H1 (cell line): ENCODE measurements at regions not wholly inside any gene's neighbourhood (a gene's known extent, or its start where the extent isn't known, plus 50 kb on each side); places are given as distances from the start of the nearest gene placed in this dataset.
"Not testable (repeated sequence)": the region's sequence is repeated elsewhere in the genome, so short reads cannot be mapped to it uniquely, and the experiment has no call there.

Source experiments
- CTCF ChIA-PET: fragments of 300-600 bp; sonication (Branson Sonifier 250); formaldehyde crosslinking; loops from one replicate; lab custom pipeline; 2021; ENCODE audit not compliant: partially characterized antibody; lab: Charles Lee
- POLR2A ChIA-PET: fragments of 300-600 bp; sonication (Branson Sonifier 250); formaldehyde crosslinking; loops from one replicate; lab custom pipeline; 2021; ENCODE audit warnings: inconsistent platforms; ENCODE audit not compliant: partially characterized antibody; lab: Charles Lee
- DNase-seq, 2 experiments: peaks; one replicate each; pipeline versions ENCODE4 v3.0.0 to v3.0.0-alpha.2; 2010 to 2022; ENCODE audit warnings: low spot score in 2 of 2, low read depth in 1 of 2, mixed read lengths in 1 of 2
- FAIRE-seq: peaks from 2 replicates; lab custom pipeline; 2011; peaks lifted over from hg19 to GRCh38; lab: Jason Lieb, UNC
- H2AFZ ChIP-seq: 2 replicates; pipeline ENCODE4 v1.8.1; 2012; ENCODE audit warnings: low read length, inconsistent platforms
- H2AK5ac ChIP-seq: 2 replicates; pipeline ENCODE4 v1.6.1; 2013; ENCODE audit warnings: low read depth, low read length
- H2BK120ac ChIP-seq: replicated peaks from 2 replicates; pipeline ENCODE3; 2013; ENCODE audit warnings: low read depth, low read length, inconsistent platforms
- H2BK12ac ChIP-seq: 2 replicates; pipeline ENCODE4 v1.6.1; 2013; ENCODE audit warnings: low read depth, low read length
- H2BK15ac ChIP-seq: 2 replicates; pipeline ENCODE4 v1.6.1; 2013; ENCODE audit warnings: low read length
- H2BK20ac ChIP-seq: 2 replicates; pipeline ENCODE4 v1.6.1; 2013; ENCODE audit warnings: low read length
- H2BK5ac ChIP-seq: 2 replicates; pipeline ENCODE4 v1.6.1; 2013; ENCODE audit warnings: low read depth, low read length
- H3K14ac ChIP-seq: 2 replicates; pipeline ENCODE4 v1.6.1; 2013; ENCODE audit warnings: inconsistent platforms; ENCODE audit not compliant: insufficient read length
- H3K18ac ChIP-seq: 2 replicates; pipeline ENCODE4 v1.6.1; 2013; ENCODE audit warnings: low read length; ENCODE audit errors: extremely low read depth
- H3K23ac ChIP-seq: 2 replicates; pipeline ENCODE4 v1.6.1; 2013; ENCODE audit warnings: inconsistent platforms; ENCODE audit not compliant: insufficient read length
- H3K23me2 ChIP-seq: 2 replicates; pipeline ENCODE4 v1.6.1; 2013; ENCODE audit warnings: low read depth, low read length
- H3K27ac ChIP-seq: 2 replicates; pipeline ENCODE4 v1.6.1; 2011; ENCODE audit warnings: low read depth, low read length, inconsistent platforms
- H3K27me3 ChIP-seq, 4 experiments: replicated peaks in 1 of 4; 1 replicate in 1 of 4; 2 replicates in 3 of 4; pipeline versions ENCODE4 v1.6.1 to v1.8.1; 2011 to 2013; ENCODE audit warnings: low read length in 3 of 4, mild to moderate bottlenecking in 3 of 4, inconsistent platforms in 2 of 4, mixed read lengths in 2 of 4, moderate library complexity in 1 of 4; ENCODE audit not compliant: control insufficient read depth in 3 of 4, insufficient read depth in 3 of 4; ENCODE audit errors: extremely low read depth in 1 of 4
- H3K36me3 ChIP-seq, 4 experiments: 2 replicates each; pipeline versions ENCODE4 v1.6.1 to v1.8.1; 2011 to 2013; ENCODE audit warnings: mild to moderate bottlenecking in 4 of 4, low read length in 3 of 4, moderate library complexity in 2 of 4, control low read depth in 1 of 4, inconsistent platforms in 1 of 4; ENCODE audit not compliant: insufficient read depth in 4 of 4, control insufficient read depth in 2 of 4
- H3K4ac ChIP-seq: replicated peaks from 2 replicates; pipeline ENCODE3; 2013; ENCODE audit warnings: low read length, low read depth, mixed read lengths, inconsistent platforms; ENCODE audit not compliant: insufficient read length
- H3K4me1 ChIP-seq, 4 experiments: replicated peaks in 1 of 4; 1 replicate in 1 of 4; 2 replicates in 3 of 4; pipeline versions ENCODE4 v1.6.1 to v1.8.1; 2011 to 2013; ENCODE audit warnings: low read length in 3 of 4, inconsistent platforms in 2 of 4, mixed read lengths in 1 of 4; ENCODE audit not compliant: insufficient read depth in 4 of 4, control insufficient read depth in 3 of 4
- H3K4me2 ChIP-seq, 2 experiments: 2 replicates each; pipeline versions ENCODE4 v1.6.1 to v1.8.1; 2011 to 2013; ENCODE audit warnings: low read depth in 2 of 2, low read length in 2 of 2, control low read depth in 1 of 2, inconsistent platforms in 1 of 2, mild to moderate bottlenecking in 1 of 2; ENCODE audit not compliant: insufficient read depth in 1 of 2
- H3K4me3 ChIP-seq, 4 experiments: fragments of 200-600, 300-600 bp in 1 of 4; sonication (generic), shearing (Covaris generic), sonication (Bioruptor Twin) in 1 of 4; 2 replicates each; pipeline versions ENCODE4 v1.5.1 to v1.8.1; 2011 to 2016; ENCODE audit warnings: low read length in 4 of 4, low read depth in 3 of 4, control low read depth in 2 of 4, inconsistent platforms in 2 of 4, mild to moderate bottlenecking in 2 of 4, mixed read lengths in 1 of 4, moderate library complexity in 1 of 4; ENCODE audit not compliant: insufficient read depth in 2 of 4; ENCODE audit errors: extremely low read depth in 1 of 4
- H3K56ac ChIP-seq: replicated peaks from 2 replicates; pipeline ENCODE3; 2013; ENCODE audit warnings: low read depth, mild to moderate bottlenecking, mixed read lengths, low read length, inconsistent platforms; ENCODE audit not compliant: insufficient read length
- H3K79me1 ChIP-seq: 2 replicates; pipeline ENCODE4 v1.6.1; 2013; ENCODE audit warnings: low read depth, low read length, control low read depth
- H3K79me2 ChIP-seq, 2 experiments: 2 replicates each; pipeline versions ENCODE4 v1.6.1 to v1.8.1; 2012 to 2013; ENCODE audit warnings: low read length in 2 of 2, mild to moderate bottlenecking in 2 of 2, inconsistent platforms in 1 of 2; ENCODE audit not compliant: insufficient read depth in 2 of 2, control insufficient read depth in 1 of 2
- H3K9ac ChIP-seq, 4 experiments: replicated peaks in 1 of 4; 1 replicate in 1 of 4; 2 replicates in 3 of 4; pipeline versions ENCODE4 v1.6.1 to v1.8.1; 2011 to 2013; ENCODE audit warnings: low read depth in 3 of 4, low read length in 3 of 4, control low read depth in 2 of 4, mild to moderate bottlenecking in 2 of 4, moderate library complexity in 2 of 4, inconsistent platforms in 1 of 4; ENCODE audit errors: extremely low read depth in 1 of 4
- H3K9me3 ChIP-seq, 2 experiments: 2 replicates each; pipeline versions ENCODE4 v1.6.1 to v1.8.1; 2012 to 2013; ENCODE audit warnings: mild to moderate bottlenecking in 2 of 2, moderate library complexity in 2 of 2, control low read depth in 1 of 2, inconsistent platforms in 1 of 2, low read depth in 1 of 2, low read length in 1 of 2, mixed read lengths in 1 of 2; ENCODE audit not compliant: insufficient read depth in 2 of 2
- H4K20me1 ChIP-seq, 2 experiments: replicated peaks in 1 of 2; 2 replicates each; pipeline versions ENCODE3 to v1.8.1; 2011 to 2013; ENCODE audit warnings: inconsistent platforms in 2 of 2, low read length in 2 of 2, mild to moderate bottlenecking in 1 of 2; ENCODE audit not compliant: insufficient read depth in 2 of 2, control insufficient read depth in 1 of 2
- H4K5ac ChIP-seq: 2 replicates; pipeline ENCODE4 v1.6.1; 2013; ENCODE audit warnings: low read length, low read depth, mixed read lengths, inconsistent platforms; ENCODE audit not compliant: insufficient read length
- H4K8ac ChIP-seq: 2 replicates; pipeline ENCODE4 v1.8.0; 2013; ENCODE audit warnings: mild to moderate bottlenecking, moderate library complexity, low read length, inconsistent platforms; ENCODE audit not compliant: insufficient read depth; ENCODE audit errors: extremely low read depth
- H4K91ac ChIP-seq: replicated peaks from 2 replicates; pipeline ENCODE3; 2013; ENCODE audit warnings: low read length, mixed read lengths, inconsistent platforms; ENCODE audit not compliant: insufficient read length
- WGBS, 2 experiments: shearing (Covaris generic) in 1 of 2; methylation state at CpG; one replicate each; pipeline versions ENCODE4 v1.1.6 to v1.1.7; 2013 to 2015; ENCODE audit warnings: low lambda C conversion rate in 2 of 2, mixed read lengths in 2 of 2, inconsistent platforms in 1 of 2, low coverage in 1 of 2, missing lambda C conversion rate in 1 of 2; ENCODE audit not compliant: insufficient replicate concordance in 2 of 2, insufficient coverage in 1 of 2, insufficient read length in 1 of 2; ENCODE audit errors: extremely low coverage in 1 of 2, missing lambda C conversion rate in 1 of 2; 5-methylcytosine and 5-hydroxymethylcytosine counted together

DNA sequence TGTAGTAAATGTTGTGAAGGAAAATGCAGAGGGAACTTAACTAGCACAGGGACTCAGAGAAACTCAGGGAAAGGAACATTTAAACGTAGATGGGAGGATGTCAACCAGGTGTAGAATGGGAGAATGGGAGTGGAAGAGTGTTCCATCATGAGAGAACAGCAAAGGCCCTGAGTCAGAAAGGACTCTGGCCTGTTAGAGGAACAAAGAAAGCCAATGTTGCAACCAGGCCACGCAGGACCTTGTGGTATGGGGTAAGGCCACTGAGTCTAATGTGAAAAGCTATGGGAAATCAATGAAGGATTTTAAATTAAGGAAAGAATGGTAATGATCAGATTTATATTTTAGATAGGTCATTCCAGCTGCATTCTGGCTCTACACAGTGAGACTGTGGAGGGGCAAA lies 76.6 kb upstream of the NBPF26 start:
- CTCF ChIA-PET = not testable (repeated sequence)

DNA sequence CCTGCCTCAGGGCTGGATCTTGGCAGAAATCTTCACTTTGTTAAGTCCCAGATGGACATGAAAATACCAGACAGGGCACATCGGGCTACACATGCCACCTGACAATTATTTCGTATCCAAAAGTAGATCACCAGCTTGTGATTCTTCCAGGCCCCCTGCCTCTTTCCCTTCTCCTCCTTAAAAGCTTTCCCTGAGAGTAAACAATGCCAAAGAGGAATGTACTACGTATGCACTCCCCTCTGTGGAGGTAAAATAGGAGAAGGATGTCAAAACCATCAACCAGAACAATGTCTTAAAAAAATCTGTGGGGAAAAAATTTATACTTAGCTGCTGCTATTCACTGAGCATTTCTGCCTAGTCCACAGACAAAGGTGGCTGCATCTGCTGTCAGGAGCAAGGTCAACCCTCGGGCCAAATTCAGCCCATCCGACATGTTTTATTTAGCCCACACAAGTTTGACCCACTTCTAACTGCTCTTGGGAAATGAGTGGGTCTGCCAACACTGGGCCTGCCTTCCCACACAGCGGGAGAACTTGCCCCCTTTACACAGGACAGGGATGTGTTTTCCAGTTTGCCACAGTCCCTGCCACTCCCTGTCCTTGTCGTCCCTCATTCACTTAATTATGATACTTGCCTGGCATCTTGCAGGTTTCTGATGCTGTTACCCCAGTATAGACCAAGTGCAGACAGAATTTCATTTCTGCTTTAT lies 74.7 kb upstream of the NBPF26 start:
- CTCF ChIA-PET, H3K14ac ChIP-seq, H3K4me3 ChIP-seq, H3K56ac ChIP-seq, H3K27me3 ChIP-seq, H3K23me2 ChIP-seq, H2AK5ac ChIP-seq, POLR2A ChIA-PET, H2BK20ac ChIP-seq, H2BK15ac ChIP-seq, DNase-seq, H3K4me2 ChIP-seq, H3K79me1 ChIP-seq, H2BK12ac ChIP-seq, H4K91ac ChIP-seq, H3K18ac ChIP-seq, H2AFZ ChIP-seq, H3K4ac ChIP-seq, H4K5ac ChIP-seq, H4K8ac ChIP-seq, H4K20me1 ChIP-seq, H3K36me3 ChIP-seq, FAIRE-seq, H2BK120ac ChIP-seq, H3K9me3 ChIP-seq, H3K79me2 ChIP-seq, H2BK5ac ChIP-seq, H3K4me1 ChIP-seq, H3K9ac ChIP-seq, H3K23ac ChIP-seq, H3K27ac ChIP-seq: not testable (repeated sequence)
- WGBS, 2 experiments = no CpG with 5 or more reads among the region's 7 CpGs

More for the DNA sequence above, 76.6 kb upstream of the NBPF26 start:
- H3K4me2 ChIP-seq, H2BK12ac ChIP-seq, H3K79me2 ChIP-seq, H3K27me3 ChIP-seq, H3K9me3 ChIP-seq, H3K23ac ChIP-seq, H3K56ac ChIP-seq, H3K4ac ChIP-seq, FAIRE-seq, H2AK5ac ChIP-seq, H2BK5ac ChIP-seq, H4K8ac ChIP-seq, H2BK20ac ChIP-seq, DNase-seq, H2BK15ac ChIP-seq, H3K23me2 ChIP-seq, H3K79me1 ChIP-seq, H4K91ac ChIP-seq, POLR2A ChIA-PET, H4K20me1 ChIP-seq, H3K18ac ChIP-seq, H3K36me3 ChIP-seq, H3K9ac ChIP-seq, H4K5ac ChIP-seq, H2BK120ac ChIP-seq, H3K4me1 ChIP-seq, H2AFZ ChIP-seq, H3K27ac ChIP-seq, H3K4me3 ChIP-seq, H3K14ac ChIP-seq: not testable (repeated sequence)
- no CpG with 5 or more reads among the region's 2 CpGs for WGBS, 2 experiments
